ENCODE measurements at regions not wholly inside any gene's neighbourhood (a gene's known extent, or its start where the extent isn't known, plus 50 kb on each side); places are given as distances from the start of the nearest gene placed in this dataset.

- no TSS peak for BruUV-seq (replicated peaks)
- intact Hi-C loops (cut with micrococcal nuclease; ENCODE audit: unreplicated experiment) = no loop called here
Observed at GRCh38 chr5:38634568-38635369, 78.3 kb upstream of the LIFR start.

GRCh38 chr5:38636626-38637025 lies 80.2 kb upstream of the LIFR start:
- intact Hi-C loops (cut with micrococcal nuclease; ENCODE audit: unreplicated experiment) = no loop called here
- BruUV-seq (replicated peaks) = no TSS peak
- POLR2A ChIA-PET (ENCODE audit: low non-redundant PET) = no interaction called here
- H3K36me3 ChIP-seq (ENCODE audit: insufficient read depth, low read length, poor library complexity, severe bottlenecking) = no peaks in the 10 kb centered on the region
- DNase-seq (ENCODE audit: low spot score) = no peak
- H3K9me3 ChIP-seq (ENCODE audit: low read depth, low read length, poor library complexity, severe bottlenecking) = peaks cover 7% of the 10 kb centered on the region
- TF ChIP-seq CTCF (conservative IDR thresholded peaks at IDR 0.05; ENCODE audit: low read depth, low read length) (no peak), EZH2 (IDR thresholded peaks at IDR 0.05; ENCODE audit: borderline replicate concordance, low read depth, low read length, poor library complexity, severe bottlenecking) (no peak)
- H3K27ac ChIP-seq (ENCODE audit: low read depth, low read length, poor library complexity, severe bottlenecking) = no peak overlapping the region
- no peaks in the 10 kb centered on the region for H3K27me3 ChIP-seq (replicated peaks; ENCODE audit: insufficient read depth, low read depth, low read length, poor library complexity)
- no peaks in the 10 kb centered on the region for H3K4me1 ChIP-seq (ENCODE audit: insufficient read depth, low read length, poor library complexity, severe bottlenecking)
- CTCF ChIA-PET = interaction anchor here (0.7 kb wide), 1 partner anchor 195 kb away, joined by 3 read pairs; no protein-coding TSS in a partner anchor
- H3K4me3 ChIP-seq (ENCODE audit: low read depth, low read length, poor library complexity, severe bottlenecking) = no peak overlapping the region

More at GRCh38 chr5:38634568-38635369, 78.3 kb upstream of the LIFR start:
- Histone ChIP-seq H3K9me3 (ENCODE audit: low read depth, low read length, poor library complexity, severe bottlenecking) (peaks cover 7% of the 10 kb centered on the region), H3K27ac (ENCODE audit: low read depth, low read length, poor library complexity, severe bottlenecking) (no peak overlapping the region), H3K4me1 (ENCODE audit: insufficient read depth, low read length, poor library complexity, severe bottlenecking) (no peaks in the 10 kb centered on the region), H3K27me3 (replicated peaks; ENCODE audit: insufficient read depth, low read depth, low read length, poor library complexity) (no peaks in the 10 kb centered on the region), H3K4me3 (ENCODE audit: low read depth, low read length, poor library complexity, severe bottlenecking) (no peak overlapping the region), H3K36me3 (ENCODE audit: insufficient read depth, low read length, poor library complexity, severe bottlenecking) (no peaks in the 10 kb centered on the region)
- ChIA-PET POLR2A (ENCODE audit: low non-redundant PET) (no interaction called here), CTCF (no interaction called here)
- DNase-seq (ENCODE audit: low spot score) = peak; percentile 11
- TF ChIP-seq EZH2 (IDR thresholded peaks at IDR 0.05; ENCODE audit: borderline replicate concordance, low read depth, low read length, poor library complexity, severe bottlenecking) = no peak
- TF ChIP-seq CTCF (conservative IDR thresholded peaks at IDR 0.05; ENCODE audit: low read depth, low read length) = no peak

- ChIA-PET CTCF (no interaction called here), POLR2A (ENCODE audit: low non-redundant PET) (no interaction called here)
- H3K27me3 ChIP-seq (replicated peaks; ENCODE audit: insufficient read depth, low read depth, low read length, poor library complexity) = no peaks in the 10 kb centered on the region
- no peaks in the 10 kb centered on the region for H3K9me3 ChIP-seq (ENCODE audit: low read depth, low read length, poor library complexity, severe bottlenecking)
- H3K4me3 ChIP-seq (ENCODE audit: low read depth, low read length, poor library complexity, severe bottlenecking) = no peak overlapping the region
- no peak for TF ChIP-seq CTCF (conservative IDR thresholded peaks at IDR 0.05; ENCODE audit: low read depth, low read length)
- TF ChIP-seq EZH2 (IDR thresholded peaks at IDR 0.05; ENCODE audit: borderline replicate concordance, low read depth, low read length, poor library complexity, severe bottlenecking) = no peak
- H3K27ac ChIP-seq (ENCODE audit: low read depth, low read length, poor library complexity, severe bottlenecking) = no peak overlapping the region
- DNase-seq (ENCODE audit: low spot score) = no peak
- peaks cover 10% of the 10 kb centered on the region for H3K4me1 ChIP-seq (ENCODE audit: insufficient read depth, low read length, poor library complexity, severe bottlenecking)
- intact Hi-C loops (cut with micrococcal nuclease; ENCODE audit: unreplicated experiment) = no loop called here
- BruUV-seq (replicated peaks) = no TSS peak
- H3K36me3 ChIP-seq (ENCODE audit: insufficient read depth, low read length, poor library complexity, severe bottlenecking) = no peaks in the 10 kb centered on the region
Observed at GRCh38 chr5:38638656-38639055, 82.2 kb upstream of the LIFR start.

Measured in A673 (cell line).